Dermis blood vessel endothelial cell (primary cell): ENCODE measurements at regions not wholly inside any gene's neighbourhood (a gene's known extent, or its start where the extent isn't known, plus 50 kb on each side); places are given as distances from the start of the nearest gene placed in this dataset.

Experiments
- DNase-seq: peaks from one replicate; pipeline ENCODE4 v3.0.0; 2010

- no peak for DNase-seq
These were observed 482.1 kb upstream of the CITED2 start for GRCh38 chr6:139856562-139856961.

- no peak for DNase-seq
These were observed 481.3 kb upstream of the CITED2 start for GRCh38 chr6:139855671-139856311.

GRCh38 chr6:139853302-139853992, 479.0 kb upstream of the CITED2 start:
- DNase-seq: no peak

DNA sequence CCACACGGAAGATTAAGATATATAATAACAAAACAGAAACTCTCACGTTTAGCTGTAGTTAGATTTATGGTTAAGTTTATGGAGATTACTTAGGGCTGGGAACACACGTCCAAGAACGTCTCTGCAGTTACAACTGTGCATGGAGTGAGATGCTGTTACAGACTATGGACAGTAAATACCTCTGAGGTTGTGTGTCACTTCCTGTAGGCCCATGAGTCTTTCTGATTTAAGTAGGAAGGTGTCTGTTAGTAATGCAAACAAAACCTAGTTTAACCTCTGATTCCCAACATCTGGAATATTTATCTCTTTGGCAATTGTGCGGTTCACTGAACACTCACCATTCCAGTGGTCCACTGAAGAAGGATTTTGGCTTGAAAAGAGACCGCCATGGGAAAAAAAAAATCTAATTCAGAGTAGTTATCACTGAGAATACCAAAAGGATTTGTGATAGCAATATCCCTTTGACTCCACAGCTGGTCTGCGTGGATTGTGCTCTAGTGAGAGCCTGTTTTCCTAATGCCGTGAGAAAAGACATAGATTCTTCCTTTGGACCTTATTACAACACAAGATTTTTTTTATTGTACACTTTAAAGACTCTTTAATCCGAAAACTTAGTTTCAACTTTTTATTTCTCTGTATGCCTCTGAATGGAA, 478.2 kb upstream of the CITED2 start:
- DNase-seq: peak; percentile 26

- no peak for DNase-seq
These were observed 477.6 kb upstream of the CITED2 start for GRCh38 chr6:139852067-139852466.

- no peak for DNase-seq
These were observed 476.8 kb upstream of the CITED2 start for GRCh38 chr6:139851206-139851605.

DNA sequence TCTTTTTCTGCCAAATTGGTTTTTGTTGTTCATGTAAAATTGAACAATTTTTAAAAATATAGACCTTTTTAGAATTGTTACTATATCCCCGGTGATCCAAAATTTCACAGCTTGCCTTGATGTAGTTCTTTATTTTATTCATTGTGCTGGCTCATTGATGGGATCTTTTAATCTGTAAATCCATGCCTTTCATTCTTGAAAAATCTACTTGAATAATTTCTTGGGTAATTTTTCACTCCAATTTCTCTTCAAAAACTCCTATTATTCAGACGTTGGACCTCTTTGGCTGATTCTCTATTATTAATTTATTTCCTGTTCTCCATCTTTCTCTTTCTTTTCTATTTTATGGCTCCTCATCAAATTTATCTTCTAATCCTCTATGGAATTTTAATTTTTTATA, 476.1 kb upstream of the CITED2 start:
- no peak for DNase-seq

DNA sequence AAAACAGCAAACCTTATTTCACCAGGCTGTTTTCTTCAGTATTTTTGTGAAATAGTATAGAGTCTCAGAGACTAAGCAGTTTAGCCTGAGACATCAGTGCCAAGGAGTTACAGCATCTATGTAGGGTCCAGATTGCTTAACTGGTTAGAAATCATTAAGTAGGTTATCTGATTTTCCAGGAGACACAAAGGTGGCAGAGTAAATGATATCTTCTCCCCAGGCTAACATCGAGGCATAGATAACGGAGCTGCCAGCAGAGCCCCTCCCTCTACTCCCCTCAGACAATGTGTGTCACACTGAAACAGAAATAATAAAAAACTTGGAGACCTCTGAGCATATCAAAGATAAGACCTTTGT, 473.0 kb upstream of the CITED2 start:
- DNase-seq: no peak

DNA sequence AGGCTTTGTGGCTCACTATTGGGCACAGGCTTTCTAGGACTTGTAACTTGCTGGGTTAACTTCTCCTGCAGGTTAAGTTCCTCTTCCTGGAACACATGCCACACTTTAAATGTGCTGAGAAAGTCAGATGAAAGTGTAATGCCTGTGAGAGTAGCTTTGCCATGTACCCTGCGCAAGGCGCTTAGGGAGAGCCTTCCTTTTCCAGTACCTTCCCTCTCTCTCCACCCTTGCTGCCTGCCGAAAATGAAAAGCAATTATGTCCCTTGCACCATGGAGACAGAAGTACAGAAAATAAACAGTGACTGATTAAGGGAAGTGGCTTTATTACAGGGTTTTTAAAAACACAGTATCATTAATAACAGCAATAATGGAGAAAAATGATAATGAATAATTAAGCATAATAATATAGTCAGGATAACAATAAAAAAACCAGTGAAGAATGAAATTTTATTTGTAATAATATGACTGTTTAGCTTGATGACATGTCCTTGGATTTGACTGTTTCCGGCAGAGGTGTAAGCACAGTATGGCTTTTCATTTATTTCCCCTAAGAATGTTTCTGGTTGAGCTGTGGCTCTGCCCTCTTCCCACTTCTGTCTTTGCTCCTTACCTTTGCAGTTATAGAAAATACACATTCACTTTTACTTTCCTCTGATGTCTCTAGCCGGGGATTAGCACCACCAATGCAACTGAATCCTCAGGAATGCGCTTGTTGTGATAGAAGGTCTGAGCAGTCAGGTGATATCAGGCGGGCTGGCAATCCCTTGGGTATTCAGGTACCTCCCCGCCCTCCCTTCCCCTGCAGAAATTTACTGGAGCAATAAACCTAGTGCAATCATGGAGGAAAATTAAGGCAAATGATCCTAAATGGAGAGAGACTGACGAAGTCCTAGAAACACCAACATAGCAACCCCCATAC, 472.3 kb upstream of the CITED2 start:
- no peak for DNase-seq

DNA sequence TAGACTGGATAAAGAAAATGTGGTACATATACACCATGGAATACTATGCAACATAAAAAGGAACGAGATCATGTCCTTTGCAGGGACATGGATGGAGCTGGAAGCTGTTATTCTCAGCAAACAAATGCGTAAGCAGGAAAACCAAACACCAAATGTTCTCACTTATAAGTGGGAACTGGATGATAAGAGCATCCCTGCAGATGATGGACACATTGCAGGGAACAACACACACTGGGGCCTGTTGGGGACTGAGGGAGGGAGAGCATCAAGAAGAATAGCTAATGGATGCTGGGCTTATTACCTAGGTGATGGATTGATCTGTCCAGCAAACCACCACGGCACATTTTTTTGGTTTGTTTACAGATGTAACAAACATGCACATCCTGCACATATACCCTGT, 470.5 kb upstream of the CITED2 start:
- no peak for DNase-seq

DNA sequence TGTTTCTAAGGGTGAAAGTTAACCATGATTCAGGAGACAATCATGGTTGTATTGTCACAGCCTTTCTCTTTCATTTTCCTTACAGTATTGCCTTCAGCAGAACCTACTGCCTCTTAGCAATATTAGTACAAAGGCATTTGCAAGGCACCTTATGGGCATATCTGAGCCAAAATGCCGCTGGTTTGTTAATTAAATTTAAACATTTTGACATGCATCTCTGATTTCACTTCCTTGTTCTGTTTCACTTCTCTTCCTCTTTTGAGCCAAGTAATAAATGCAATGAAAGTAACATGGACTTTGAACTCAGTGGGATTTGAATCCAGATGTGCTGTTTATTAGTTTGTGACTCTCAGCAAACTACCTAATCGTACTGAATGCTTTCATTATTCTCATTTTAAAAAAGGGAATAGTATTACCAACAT, 467.4 kb upstream of the CITED2 start:
- no peak for DNase-seq

DNA sequence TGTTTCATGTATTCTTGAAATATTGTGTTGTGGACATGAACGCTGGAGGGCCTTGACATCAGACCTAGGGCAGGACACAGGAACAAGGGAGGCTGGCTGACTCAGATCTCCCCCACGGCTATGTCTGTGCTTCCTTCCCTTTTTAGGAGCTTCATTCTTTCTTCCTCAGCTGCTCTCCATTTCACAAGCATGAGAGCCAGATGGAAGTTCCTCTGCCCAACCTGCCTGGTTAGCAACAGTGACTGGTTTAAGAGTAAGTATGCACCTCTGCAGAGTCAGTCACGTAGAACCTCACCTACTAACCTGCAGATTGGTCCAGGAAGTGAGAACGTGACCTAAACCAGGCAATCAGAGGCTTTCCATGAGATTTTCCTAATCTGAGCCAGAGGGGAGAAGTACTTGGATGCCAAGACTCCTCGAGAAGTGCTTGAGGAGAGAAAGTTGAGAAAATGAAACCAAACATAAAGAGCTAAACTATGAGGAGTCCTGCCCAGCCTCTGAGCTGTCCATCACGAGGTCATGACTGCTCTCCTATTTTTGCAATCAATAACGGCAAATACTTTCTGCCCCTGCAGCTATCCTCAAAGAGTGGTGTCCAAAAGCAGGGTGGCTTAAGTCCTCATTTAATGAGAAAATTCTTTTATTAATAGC, 465.2 kb upstream of the CITED2 start:
- DNase-seq: no peak

- no peak for DNase-seq
These were observed 459.8 kb upstream of the CITED2 start for GRCh38 chr6:139834232-139834631.

DNA sequence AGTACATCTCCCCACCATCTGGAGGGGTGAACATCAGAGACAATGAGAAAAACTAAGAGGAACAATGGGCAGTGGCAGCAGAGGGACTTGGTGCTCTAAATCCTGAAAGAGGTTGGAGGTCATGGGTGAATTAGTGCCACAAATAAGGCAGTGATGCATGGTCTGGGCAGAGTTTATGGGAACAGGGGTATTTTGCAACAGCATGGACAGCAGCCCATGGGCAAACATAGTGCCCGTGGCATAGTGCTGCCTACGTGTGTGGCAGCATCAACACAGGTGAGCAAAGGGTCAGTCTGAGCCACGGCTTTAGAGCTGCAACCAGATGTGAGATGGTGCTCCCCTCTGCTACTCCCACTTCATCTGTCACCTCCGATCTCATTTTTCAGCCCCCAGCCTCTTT, 459.1 kb upstream of the CITED2 start:
- DNase-seq: no peak

DNA sequence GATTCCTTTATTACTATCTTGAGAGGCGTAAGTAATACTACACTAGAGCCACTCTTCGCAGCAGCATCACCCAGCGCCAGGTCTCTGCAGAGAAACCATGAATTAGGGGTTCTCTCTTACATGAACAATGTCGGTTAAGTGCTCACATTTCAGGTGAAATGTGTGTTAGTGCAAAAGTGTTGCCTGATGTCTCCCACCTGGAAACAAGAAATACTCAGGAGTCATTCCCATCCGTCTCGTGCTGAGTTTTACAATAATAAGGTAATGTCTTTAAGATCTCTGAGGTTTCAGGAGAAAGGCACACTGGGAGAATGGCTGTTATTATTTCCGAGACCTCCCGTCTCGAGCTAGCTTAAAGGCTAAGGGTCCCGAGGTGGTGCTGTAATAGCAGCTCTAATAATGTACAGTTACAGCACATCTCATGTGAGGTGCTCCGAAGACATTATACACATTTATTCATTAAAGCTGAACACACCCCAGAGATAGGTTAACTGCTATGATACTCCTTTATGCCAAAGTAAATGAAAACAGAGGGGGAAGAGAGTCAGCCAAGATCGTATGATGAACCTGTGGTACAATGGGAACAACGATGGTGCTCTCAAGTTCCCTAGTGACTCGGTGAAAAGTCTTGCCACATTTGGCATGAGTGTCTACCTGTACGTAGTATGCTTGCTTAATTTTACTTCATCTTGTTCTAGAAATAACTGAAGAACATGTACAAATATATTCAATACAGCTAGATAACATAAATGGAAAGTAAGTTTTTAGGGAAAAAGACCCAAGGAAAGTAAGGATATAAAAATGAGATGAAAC, 458.3 kb upstream of the CITED2 start:
- no peak for DNase-seq

DNA sequence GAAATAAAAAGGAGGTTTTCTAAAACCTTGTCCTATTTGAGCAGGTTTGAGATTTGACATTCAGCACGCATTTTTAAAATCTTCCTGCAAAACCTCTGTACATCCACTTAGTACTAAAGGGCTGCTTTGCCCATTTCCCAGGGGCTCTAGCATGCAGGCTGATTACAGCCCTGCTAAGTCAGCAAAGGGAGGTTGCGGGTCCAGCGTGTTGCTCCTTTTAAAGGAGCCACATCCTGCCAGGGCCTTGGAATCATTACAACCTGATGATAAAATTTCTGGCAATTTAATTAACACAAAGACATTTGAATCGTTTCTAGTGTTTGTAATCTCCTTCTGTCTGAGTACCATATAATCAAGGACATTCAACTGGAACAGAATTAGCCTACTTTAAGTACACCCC, 455.1 kb upstream of the CITED2 start:
- DNase-seq: no peak

GRCh38 chr6:139828751-139829519, 454.5 kb upstream of the CITED2 start:
- DNase-seq: peak; percentile 63

DNA sequence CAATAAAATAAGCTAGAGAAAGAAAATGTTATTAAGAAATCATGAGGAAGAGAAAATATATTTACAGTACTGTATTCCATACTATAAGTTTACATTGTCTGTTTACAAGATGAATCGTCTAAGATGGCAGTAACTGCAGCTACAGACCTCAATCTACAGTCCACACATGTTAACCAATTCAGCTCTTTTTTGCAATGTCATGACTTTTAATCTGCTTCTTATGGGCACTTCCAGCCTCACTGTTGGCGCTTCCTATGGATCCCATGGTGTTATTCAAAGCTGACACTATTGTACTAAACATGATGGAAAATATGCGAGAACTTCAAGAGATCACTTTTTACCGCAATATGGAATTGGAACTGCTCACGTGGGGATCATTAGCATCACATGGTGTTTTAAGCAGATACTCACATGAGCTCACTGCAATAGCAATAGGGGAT, 451.5 kb upstream of the CITED2 start:
- DNase-seq: no peak

- DNase-seq: no peak
These were observed 450.4 kb upstream of the CITED2 start for GRCh38 chr6:139824864-139825263.

GRCh38 chr6:139823808-139824126, 449.3 kb upstream of the CITED2 start:
- DNase-seq: no peak
